WTC11 (cell line): ENCODE measurements at regions not wholly inside any gene's neighbourhood (a gene's known extent, or its start where the extent isn't known, plus 50 kb on each side); places are given as distances from the start of the nearest gene placed in this dataset.

ENCODE experiments used
- ATF3 ChIP-seq: sonication (generic); formaldehyde crosslinking; conservative IDR thresholded peaks from 2 replicates; pipeline ENCODE4 v1.8.1; 2022; ENCODE audit warnings: mild to moderate bottlenecking, missing genetic modification reagents
- CTCF ChIP-seq: fragments of 200-600 bp; IDR thresholded peaks from 2 replicates; pipeline ENCODE4 v1.8.0; 2022; ENCODE audit warnings: antibody characterized with exemption
- ESRRA ChIP-seq: sonication (generic); formaldehyde crosslinking; IDR thresholded peaks from 2 replicates; pipeline ENCODE4 v1.8.1; 2022; ENCODE audit warnings: mild to moderate bottlenecking, missing genetic modification reagents, borderline replicate concordance
- FOXK1 ChIP-seq: sonication (generic); formaldehyde crosslinking; IDR thresholded peaks from 2 replicates; pipeline ENCODE4 v1.8.0; 2022; ENCODE audit warnings: mild to moderate bottlenecking, moderate library complexity, missing genetic modification reagents
- MAX ChIP-seq: sonication (generic); formaldehyde crosslinking; IDR thresholded peaks from 2 replicates; pipeline ENCODE4 v1.8.0; 2022; ENCODE audit warnings: mild to moderate bottlenecking, missing genetic modification reagents
- NR3C1 ChIP-seq: sonication (generic); formaldehyde crosslinking; conservative IDR thresholded peaks from 2 replicates; pipeline ENCODE4 v1.8.1; 2023; ENCODE audit warnings: low read depth, mild to moderate bottlenecking, missing genetic modification reagents
- PREB ChIP-seq: sonication (generic); formaldehyde crosslinking; IDR thresholded peaks from 2 replicates; pipeline ENCODE4 v1.8.1; 2022; ENCODE audit warnings: mild to moderate bottlenecking, missing genetic modification reagents, moderate library complexity, borderline replicate concordance
- TEAD1 ChIP-seq: sonication (generic); formaldehyde crosslinking; IDR thresholded peaks from 2 replicates; pipeline ENCODE4 v1.8.0; 2022; ENCODE audit warnings: mild to moderate bottlenecking, missing genetic modification reagents
- USF2 ChIP-seq: sonication (generic); formaldehyde crosslinking; IDR thresholded peaks from 2 replicates; pipeline ENCODE4 v1.8.1; 2023; ENCODE audit warnings: mild to moderate bottlenecking, missing genetic modification reagents, moderate library complexity
- ZBTB21 ChIP-seq: sonication (generic); formaldehyde crosslinking; IDR thresholded peaks from 2 replicates; pipeline ENCODE4 v1.8.1; 2023; ENCODE audit warnings: mild to moderate bottlenecking, missing genetic modification reagents, borderline replicate concordance
- ZNF121 ChIP-seq: sonication (generic); formaldehyde crosslinking; IDR thresholded peaks from 2 replicates; pipeline ENCODE4 v1.8.0; 2023; ENCODE audit warnings: missing genetic modification reagents

- TF ChIP-seq CTCF, result no peak
- TF ChIP-seq ATF3 (CRISPR knock-in tag), result no peak
- TF ChIP-seq USF2 (CRISPR knock-in tag), result no peak
- no peak for TF ChIP-seq FOXK1
- TF ChIP-seq ZNF121 (CRISPR knock-in tag), result no peak
- TF ChIP-seq NR3C1, result no peak
- TF ChIP-seq PREB (CRISPR knock-in tag), result no peak
- TF ChIP-seq TEAD1 (CRISPR knock-in tag), result no peak
- TF ChIP-seq ZBTB21 (CRISPR knock-in tag), result no peak
- no peak for TF ChIP-seq ESRRA (CRISPR knock-in tag)
- TF ChIP-seq MAX (CRISPR knock-in tag), result no peak
Observed at GRCh38 chr19:31981545-31981944, 363.9 kb upstream of the ZNF507 start.
